Right renal pelvis (tissue), 4 donors: ENCODE measurements at regions not wholly inside any gene's neighbourhood (a gene's known extent, or its start where the extent isn't known, plus 50 kb on each side); places are given as distances from the start of the nearest gene placed in this dataset.

ENCODE experiments used
- DNase-seq, 4 donors: peaks; one replicate each; pipeline ENCODE4 v3.0.0-alpha.2; 2013; ENCODE audit warnings: low read depth in 4 of 4, low spot score in 3 of 4, missing footprints in 1 of 4

DNA sequence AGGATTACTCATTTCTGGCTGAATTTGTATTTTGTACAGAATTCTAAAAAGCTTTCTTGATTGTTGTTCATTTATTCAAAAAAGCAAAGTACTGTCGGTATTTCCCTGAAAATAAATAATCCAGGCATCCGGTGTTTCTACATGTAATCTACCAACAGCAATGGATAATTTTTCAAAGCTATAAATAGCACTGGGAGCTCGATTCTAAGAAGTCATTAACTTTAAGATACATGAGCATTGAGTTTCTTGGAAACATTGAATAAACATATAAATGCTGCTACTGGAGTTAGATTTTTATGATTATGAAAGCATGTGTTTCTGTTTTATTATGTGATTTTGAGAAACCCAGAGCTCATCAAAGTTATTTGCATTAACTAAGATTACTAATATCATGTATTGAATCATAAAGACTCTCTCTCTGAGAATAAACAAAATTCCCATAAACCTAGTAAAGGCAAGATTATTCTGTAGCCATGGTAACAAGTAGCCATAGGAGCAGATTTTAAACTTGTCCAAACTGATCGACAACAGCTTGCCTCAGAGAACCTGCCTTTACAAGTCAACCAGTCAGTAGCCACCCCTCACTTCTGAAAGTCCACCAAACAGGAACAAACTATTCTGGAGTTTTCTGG, 197.0 kb downstream of the DRD1 start:
- no peak for DNase-seq

DNA sequence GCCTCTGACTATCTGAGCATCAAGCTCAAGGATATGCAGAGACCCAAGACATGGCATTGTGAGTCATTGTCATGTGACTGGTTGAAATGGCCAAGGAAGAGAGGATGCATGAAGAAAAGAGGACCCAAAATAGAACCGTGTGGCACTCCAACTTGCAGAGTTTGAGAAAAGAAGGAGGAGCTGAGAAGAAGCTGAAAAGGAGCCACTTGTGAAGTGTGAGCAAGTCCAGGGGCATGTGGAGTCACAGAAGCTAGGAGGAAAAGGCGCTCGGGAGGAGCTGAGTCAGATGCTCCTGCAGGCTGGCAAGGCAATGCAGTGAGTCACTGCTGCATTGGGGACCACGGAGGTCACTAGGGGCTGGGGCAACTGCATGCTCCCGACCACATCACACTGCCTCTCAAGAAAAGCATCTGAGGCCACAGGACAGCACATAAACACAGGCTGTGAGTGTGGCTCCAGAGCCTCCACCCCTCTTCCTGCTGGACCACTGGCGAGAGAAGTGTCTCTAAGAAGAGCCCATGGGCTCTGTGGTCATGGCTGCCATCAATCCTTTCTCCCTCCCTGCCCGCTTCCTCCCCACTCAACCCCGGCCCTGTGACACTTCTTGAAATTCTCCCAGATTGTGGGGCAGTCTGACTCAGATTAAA, 197.6 kb downstream of the DRD1 start:
- no peak for DNase-seq

DNA sequence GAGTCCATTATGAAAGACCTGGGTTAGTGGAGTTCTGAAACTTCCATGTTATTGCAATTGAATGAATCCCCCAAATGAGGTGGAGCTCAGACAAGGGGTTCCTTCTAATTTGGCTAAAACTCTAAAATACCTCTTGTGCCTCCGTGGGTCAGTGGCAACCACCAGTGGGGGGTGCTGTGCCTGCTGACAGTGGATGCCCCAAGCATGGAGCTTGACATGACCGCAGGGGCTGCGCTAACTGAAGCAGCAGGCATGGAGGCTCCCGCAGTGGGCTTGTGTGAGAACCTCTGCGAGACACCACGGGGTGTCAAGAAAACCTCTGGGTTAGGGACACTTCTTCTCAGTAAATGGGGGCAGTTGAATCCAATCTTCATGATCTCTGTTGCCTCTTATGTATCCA, 200.5 kb downstream of the DRD1 start:
- DNase-seq, result no peak

DNA sequence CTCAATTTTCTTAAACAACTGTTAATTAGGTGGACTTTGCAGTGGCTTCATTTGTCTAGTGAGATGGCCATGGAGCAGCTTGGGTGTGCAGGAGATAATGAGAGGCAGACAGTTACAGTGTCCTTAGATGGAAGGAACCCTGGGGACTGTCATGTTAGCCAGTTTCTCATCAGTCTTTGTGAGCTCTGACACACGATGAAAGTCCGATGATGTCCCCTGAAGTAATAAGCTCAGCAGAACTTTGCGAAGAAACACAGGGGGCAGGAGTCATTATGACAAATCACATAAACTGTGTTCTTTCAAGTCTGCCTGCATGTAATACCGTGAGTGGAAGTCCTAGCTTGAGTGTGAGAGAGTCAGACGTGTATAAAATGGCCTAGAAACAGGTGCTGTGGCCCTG, 201.8 kb downstream of the DRD1 start:
- no peak for DNase-seq

DNA sequence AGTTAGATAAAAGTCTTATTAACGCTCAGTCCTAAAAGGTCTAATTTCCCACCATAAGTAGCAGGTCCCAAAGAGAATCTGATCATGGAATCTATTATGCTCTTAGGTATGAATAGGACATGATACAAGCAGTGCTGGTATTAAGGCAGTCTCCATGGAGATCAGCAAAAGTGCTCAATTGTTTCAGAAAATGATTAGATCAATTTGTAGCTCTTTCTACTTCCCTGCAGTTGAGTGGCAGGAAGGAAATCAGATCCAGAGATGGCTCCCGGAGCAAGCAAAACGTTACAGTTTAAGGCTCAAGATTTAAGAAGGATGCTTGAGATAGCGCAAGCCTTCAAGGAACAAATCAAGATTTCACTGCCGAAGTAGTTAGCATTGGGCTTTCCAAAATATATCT, 205.7 kb downstream of the DRD1 start:
- DNase-seq, result no peak

DNA sequence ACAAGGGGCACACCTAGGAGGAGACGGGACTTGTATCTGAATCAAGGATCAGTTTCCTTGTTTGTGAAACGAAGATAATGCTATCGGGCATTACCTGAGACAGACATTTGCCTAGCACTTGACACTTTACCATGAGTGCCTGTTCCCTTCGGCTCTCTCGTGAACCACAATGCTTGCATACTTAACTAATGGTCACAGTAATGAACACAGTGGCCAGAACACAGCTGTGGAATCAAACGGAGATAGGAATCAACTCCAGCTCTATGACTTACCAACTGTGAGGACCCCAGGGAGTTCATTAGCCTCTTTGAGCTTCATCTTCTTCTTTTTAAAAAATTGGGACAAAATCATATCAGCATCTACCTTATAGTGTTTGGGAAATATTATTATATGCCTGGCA, 207.8 kb downstream of the DRD1 start:
- DNase-seq, result no peak

DNA sequence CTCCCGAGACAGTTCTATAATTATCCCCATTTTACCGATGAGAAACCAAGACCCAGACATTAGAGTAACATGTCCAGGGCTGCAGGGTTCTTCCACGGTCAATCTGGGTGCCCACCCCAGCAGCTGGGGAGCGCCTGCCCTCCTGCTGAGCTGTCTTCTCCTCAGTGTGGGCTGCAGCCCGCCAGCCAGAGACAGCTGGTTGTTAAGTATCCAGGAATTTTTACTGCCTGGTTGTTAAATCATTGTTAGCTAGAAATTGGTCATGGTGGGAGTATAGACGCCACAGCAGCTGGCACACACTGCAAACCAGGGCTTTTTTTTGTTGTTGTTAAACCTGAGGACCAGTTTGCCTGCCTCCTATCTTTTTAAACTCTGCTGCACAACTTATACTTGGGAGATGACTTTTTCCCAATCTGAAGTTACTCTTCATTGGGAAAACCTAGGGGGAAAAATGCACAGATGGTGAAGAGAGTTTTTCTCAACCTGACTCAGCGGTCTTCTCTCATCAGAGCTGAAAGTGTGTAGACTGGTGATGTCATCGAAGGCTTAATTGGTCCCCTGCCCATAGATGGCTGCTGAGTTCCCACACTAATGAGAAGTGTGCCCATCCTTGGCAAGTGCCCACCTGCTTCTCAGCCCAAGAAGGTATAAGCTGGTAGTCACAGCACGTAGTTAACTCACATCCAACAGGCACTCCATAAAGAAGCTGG, 208.6 kb downstream of the DRD1 start:
- DNase-seq, result no peak

DNA sequence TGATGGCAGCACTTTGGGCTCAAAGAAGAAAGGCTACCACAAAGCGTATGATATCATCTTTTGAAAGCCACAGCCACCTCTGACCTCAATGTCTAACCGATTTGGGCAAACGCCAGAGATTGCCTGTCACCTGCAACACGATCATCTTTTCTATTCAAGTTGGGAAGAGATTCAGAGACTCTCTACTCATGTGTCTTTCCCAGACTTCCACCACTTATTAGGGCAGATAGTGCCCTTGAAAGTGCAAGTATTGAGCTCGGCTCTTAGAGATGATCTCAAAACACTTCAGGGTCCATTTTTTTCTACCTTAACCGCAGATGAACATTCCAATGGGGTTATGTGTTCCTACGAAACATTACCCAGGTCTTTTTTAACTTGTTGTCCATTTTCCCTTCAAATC, 213.7 kb downstream of the DRD1 start:
- DNase-seq, result no peak

DNA sequence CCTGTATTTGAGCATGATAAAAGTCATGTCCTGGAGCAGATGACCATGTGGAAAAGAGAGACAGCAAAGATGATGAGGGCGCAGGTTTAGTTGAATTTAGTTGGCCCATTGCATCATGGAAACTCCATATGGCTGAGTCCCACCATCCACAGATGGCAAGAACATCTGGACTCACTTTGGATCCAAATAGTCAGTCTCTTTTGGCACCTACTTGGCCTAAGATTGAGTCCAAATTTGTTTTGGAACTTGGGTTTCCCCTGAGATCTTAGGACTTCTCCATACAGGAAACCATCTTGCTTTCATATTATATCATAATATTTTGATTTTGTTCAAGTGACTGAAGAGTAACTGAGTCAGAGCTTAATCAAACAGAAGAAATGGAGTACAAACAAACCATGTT, 217.5 kb downstream of the DRD1 start:
- no peak for DNase-seq

DNA sequence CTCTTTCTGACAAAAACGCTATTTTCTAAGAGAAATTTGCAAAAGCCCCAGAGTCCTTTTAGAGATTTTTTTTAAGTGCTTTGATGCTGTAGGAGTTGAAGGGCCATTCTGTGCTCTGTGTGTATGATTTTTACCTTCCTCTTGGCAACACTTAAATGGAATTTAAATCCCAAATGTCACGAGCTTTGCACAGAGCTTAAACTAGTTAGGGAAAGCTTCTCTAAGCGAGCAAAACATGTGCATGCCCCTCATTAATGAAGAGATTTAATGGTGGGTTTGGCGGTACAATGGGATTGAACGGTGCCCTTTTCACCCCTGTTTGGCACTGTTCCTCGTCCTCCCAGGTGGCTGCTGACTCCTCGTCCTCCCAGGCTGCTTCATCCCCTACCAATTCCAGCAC, 220.7 kb downstream of the DRD1 start:
- DNase-seq, result no peak

DNA sequence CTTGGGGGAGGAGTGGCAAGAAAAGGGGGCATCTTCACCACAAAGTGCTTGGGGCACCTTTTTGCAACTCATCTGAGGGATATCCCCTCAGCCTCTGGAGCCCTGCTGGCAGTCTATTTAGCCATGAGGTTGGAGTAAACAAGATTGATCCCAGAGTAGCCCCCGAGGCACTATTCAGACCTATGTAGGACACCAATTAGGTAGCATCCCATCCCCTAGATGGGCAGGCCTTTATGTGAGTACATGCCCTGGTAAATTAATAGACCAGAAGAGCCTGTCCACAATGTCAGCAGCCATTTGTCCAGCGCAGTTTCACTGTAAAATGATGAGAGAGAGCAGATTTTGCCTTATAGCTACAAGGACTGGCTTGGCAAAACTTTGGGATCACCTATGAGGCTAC, 221.4 kb downstream of the DRD1 start:
- DNase-seq, result no peak

DNA sequence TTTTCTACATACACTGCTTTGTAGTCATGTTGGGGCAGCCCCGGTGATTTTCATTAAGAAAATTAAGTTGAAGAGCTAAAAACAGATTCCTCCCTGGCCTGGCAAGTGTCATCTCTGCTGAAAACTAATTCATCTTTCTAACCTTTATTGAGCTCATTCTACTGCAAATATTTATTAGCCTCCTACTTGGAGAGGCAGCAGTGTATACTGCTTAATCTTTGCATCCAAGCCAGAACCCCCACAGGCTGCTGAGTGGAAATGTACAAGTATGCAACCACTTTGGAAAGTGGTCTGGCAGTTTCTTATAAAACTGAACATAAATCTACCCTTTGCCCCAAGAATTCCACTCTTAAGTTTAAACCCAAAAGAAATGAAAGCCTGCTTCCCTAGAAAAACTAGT, 223.4 kb downstream of the DRD1 start:
- DNase-seq, result no peak

DNA sequence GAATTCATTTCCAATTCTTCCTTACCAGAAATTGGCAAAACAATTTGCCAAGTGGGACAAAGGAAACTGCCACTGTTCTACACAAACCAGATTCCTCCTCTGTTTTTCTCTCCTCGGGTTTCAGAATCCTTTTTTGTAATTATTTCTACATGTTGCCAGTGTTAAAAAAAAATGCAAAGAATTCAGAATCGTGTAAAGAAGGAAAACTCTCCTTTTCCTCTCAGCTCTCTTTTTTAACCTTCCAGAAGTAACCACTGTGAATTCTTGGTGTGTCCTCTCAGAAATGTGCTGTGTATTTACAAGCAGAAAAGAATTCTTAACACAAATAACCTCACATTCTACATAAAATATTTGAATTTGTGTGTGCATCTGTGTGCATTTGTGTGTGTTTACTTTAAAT, 224.6 kb downstream of the DRD1 start:
- DNase-seq, result no peak

DNA sequence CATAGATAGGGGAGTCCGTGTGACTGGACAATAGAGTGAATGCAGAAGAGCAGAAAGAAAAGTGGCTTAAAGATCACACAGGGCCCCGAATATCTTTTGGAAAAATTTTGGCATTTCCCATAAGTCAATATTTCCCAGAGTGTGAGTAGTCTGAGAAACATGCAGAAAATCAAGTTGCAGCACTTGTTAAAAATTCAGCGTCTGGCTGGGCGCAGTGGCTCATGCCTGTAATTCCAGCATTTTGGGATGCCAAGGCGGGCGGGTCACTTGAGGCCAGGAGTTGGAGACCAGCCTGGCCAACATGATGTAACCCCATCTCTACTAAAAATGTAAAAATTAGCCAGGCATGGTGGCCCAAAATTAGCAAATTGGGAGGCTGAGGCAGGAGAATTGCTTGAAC, 227.0 kb downstream of the DRD1 start:
- DNase-seq, result no peak

DNA sequence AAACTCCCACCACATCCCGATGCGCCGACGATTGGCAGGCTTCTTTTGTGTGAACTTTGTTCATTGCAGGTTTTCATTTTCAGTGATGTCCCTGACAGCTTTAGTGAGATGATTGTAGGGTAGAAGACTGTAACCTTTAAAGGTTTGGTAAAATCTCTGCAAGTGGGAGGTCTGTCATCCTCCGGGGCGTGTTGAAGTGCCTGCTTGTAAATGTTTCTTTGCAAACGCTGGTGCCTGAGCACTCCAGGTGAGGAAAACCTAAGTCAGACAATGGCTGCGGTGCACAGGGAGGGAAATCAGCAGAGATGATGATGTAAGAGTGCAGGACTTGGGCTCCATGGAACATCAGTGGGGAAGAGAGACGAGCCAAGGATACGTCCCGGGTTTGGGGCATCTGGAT, 228.1 kb downstream of the DRD1 start:
- no peak for DNase-seq

DNA sequence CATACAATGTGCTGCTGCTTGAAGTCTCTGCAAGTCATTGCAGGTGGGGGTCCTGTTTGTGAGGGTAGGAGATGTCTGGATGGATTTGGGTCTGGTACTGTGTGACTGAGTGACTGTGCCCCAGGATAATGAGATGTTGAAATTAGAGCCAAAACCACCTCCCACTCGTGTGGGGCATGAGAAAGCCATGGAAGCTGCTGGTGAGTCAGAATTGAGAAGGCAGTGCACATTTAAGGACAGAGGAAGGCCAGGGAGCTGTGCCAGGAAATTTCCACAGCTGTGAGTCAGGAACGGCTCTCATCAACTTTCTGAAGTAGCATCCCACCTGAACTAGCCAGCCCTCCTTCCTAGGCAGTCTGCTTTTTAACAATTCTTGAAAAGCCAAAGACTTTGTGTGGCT, 229.8 kb downstream of the DRD1 start:
- DNase-seq, result no peak

DNA sequence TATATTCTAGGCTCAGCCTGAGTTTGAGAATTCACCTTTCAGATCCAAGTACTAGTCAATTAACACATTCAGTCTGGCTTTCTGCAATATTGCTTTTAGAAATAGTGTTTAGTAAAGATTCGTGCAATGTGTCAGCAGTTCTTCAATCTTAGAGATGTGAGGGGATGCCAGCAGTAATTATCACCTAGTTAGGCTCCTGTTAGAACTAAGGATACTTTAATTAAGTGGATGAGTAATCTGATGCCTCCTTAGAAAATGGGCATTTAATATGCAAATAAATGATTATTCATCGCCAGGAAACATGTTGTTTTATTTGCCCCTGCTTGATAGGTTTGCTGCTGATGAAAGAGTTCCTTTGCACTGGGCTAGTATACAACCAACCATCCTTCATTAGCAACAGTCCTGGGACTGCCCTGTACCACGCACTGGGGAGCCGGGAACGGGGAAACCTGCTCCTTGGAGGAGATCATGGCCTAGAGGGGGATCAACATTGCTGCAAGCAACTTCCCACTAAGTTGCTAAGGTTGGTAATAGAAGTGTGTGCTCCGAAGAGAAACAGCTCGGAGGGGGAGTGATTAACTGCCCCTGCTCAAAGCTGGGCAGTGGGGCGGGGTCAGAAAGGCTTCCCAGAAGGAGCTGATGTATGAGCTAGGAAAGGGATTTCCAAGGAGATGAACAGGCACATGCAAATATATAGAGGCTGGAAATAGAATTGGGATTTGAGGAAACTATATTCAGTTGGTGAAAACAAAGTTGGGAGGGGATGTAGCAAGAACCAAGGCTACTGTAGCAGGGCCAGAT, 231.8 kb downstream of the DRD1 start:
- no peak for DNase-seq

DNA sequence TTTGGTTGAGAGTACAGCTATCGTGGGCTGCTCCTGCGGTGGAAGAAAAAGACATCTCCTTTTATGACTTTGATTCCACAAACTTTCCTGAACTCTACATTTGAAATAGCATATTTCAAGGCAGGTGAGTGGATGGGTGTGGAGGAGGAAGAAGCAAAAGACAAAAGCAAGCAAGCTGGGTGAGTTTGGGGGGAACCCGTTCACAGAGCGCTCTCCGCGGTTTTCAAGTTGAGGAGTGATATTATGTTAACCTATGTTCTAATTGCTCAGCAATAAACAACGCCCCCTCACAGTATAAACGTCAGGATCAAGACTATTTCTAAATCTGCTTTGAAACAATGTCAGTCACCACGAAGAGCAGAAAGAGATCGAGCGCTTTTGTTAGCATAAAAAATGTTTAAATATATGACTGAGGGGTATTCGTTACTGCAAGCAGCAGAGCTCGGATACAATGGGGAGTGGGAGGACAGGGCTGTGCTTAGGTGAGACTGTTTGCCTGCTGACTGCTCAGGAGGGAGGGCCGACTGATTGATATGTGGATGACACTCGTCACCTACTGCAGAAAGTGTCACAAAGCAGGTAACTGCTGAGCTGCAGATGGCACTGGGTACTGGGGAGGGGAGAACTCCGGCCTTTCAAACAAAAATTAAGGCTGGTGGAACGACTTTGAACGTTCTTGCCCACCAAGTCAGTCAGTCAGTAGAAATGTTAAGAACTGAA, 236.5 kb downstream of the DRD1 start:
- no peak for DNase-seq

DNA sequence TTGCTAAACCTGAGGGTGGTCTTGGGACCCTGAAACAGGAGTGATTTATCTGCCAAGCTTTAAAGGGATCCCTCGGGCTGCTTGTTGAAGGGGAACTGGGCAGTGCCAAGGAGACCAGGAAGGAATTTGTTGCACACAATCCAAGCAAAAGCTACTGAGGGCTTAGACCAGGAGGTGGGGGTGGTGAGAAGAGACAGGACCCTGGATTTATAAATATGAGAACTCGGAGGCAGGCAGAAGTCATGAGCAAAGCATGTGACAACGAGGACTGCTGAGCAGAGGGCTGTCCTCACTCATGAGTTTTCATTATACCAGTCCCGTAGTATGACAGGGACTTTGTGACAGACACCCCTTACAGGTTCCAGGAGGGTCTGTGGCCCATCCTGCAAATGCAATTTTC, 237.3 kb downstream of the DRD1 start:
- no peak for DNase-seq

DNA sequence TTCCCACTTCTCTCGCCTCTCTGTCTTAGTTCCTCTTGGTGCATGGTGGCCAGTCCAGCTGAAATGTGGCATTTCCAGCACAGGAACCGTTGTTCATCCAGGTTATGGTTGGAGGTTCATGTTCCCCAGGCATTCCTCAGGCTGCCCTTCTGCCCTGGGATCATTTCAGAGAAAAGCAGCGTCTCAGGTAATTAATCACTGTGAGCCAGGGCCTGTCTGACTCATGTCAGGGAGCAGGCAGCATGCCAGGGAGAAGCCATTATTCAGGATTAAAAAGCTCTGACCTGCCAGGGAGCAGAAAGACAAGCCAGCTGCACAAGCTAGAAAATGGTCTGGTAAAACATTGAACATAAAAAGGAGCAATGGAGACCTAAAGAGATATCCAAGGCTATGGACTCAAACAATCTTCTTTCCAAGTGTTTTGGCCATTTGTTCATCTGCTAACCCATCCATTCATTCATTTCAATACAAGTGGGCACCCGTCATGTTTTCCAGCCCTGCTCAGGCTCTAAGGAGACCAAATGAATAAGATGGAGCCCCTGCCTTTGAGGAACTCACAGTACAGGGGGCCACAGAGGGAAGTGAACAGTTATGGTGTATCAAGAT, 241.4 kb downstream of the DRD1 start:
- no peak for DNase-seq
